IMR-90 (cell line): ENCODE measurements at regions not wholly inside any gene's neighbourhood (a gene's known extent, or its start where the extent isn't known, plus 50 kb on each side); places are given as distances from the start of the nearest gene placed in this dataset.

ENCODE experiments used
- ATAC-seq: fragments of 200-7000 bp; cut with Tn5 transposase; 2 replicates; pipeline ENCODE4 v1.9.1; 2020; ENCODE audit warnings: low read depth, mild to moderate bottlenecking, moderate library complexity
- BruUV-seq: library from RNA; stranded (reverse); fragments of 400-500 nt; replicated peaks from 2 replicates; lab custom pipeline; 2021; lab: Mats Ljungman, UMichigan
- CTCF ChIA-PET: fragments of 300-600 bp; formaldehyde crosslinking; extraction: SDS; loops from one replicate; lab custom pipeline; 2021; ENCODE audit warnings: antibody characterized with exemption; lab: Yijun Ruan, JAX
- POLR2A ChIA-PET: fragments of 300-600 bp; sonication (Branson Sonifier 250); formaldehyde crosslinking; loops from one replicate; lab custom pipeline; 2022; ENCODE audit warnings: antibody characterized with exemption; ENCODE audit not compliant: unreplicated experiment; lab: Charles Lee
- DNase-seq: peaks from one replicate; pipeline ENCODE4 v3.0.0; 2013
- H2AFZ ChIP-seq: replicated peaks from 2 replicates; pipeline ENCODE3; 2013; ENCODE audit warnings: low read length, mild to moderate bottlenecking; ENCODE audit not compliant: poor library complexity
- H2AK5ac ChIP-seq: 2 replicates; pipeline ENCODE4 v1.6.1; 2013; ENCODE audit warnings: low read depth, low read length, inconsistent platforms
- H2AK9ac ChIP-seq: replicated peaks from 2 replicates; pipeline ENCODE3; 2013; ENCODE audit warnings: mild to moderate bottlenecking, low read depth, low read length, moderate library complexity; ENCODE audit not compliant: poor library complexity
- H2BK120ac ChIP-seq: 2 replicates; pipeline ENCODE4 v1.6.1; 2013; ENCODE audit warnings: low read depth, low read length, inconsistent platforms
- H2BK15ac ChIP-seq: 3 replicates; pipeline ENCODE4 v1.6.1; 2013; ENCODE audit warnings: low read depth, low read length, inconsistent platforms
- H2BK20ac ChIP-seq: 2 replicates; pipeline ENCODE4 v1.6.1; 2013; ENCODE audit warnings: low read depth, mild to moderate bottlenecking, inconsistent platforms, low read length, moderate library complexity
- H2BK5ac ChIP-seq: 2 replicates; pipeline ENCODE4 v1.6.1; 2013; ENCODE audit warnings: mild to moderate bottlenecking, low read depth, low read length, inconsistent platforms; ENCODE audit not compliant: poor library complexity, severe bottlenecking
- H3K14ac ChIP-seq: replicated peaks from 2 replicates; pipeline ENCODE4 v1.6.1; 2013; ENCODE audit warnings: low read depth, low read length, inconsistent platforms
- H3K18ac ChIP-seq: 2 replicates; pipeline ENCODE4 v1.6.1; 2013; ENCODE audit warnings: low read depth, low read length, control low read depth
- H3K23ac ChIP-seq: 2 replicates; pipeline ENCODE4 v1.6.1; 2013; ENCODE audit warnings: low read depth, low read length, inconsistent platforms
- H3K27ac ChIP-seq: 2 replicates; pipeline ENCODE4 v1.5.1; 2013; ENCODE audit warnings: mild to moderate bottlenecking, control low read depth, low read length; ENCODE audit not compliant: insufficient read depth
- H3K27me3 ChIP-seq: 2 replicates; pipeline ENCODE4 v1.6.1; 2013; ENCODE audit warnings: low read length; ENCODE audit not compliant: control insufficient read depth, insufficient read depth
- H3K36me3 ChIP-seq: 2 replicates; pipeline ENCODE4 v1.6.1; 2013; ENCODE audit warnings: low read length, mixed read lengths; ENCODE audit not compliant: control insufficient read depth, insufficient read depth
- H3K4ac ChIP-seq: 2 replicates; pipeline ENCODE4 v1.6.1; 2013; ENCODE audit warnings: low read depth, low read length, inconsistent platforms
- H3K4me1 ChIP-seq: 2 replicates; pipeline ENCODE4 v1.6.1; 2013; ENCODE audit warnings: low read length, mixed read lengths; ENCODE audit not compliant: control insufficient read depth, insufficient read depth
- H3K4me2 ChIP-seq: 2 replicates; pipeline ENCODE4 v1.6.1; 2013; ENCODE audit warnings: low read depth, mild to moderate bottlenecking, control low read depth, low read length, moderate library complexity
- H3K4me3 ChIP-seq: 2 replicates; pipeline ENCODE4 v1.5.1; 2013; ENCODE audit warnings: low read depth, mild to moderate bottlenecking, control low read depth, low read length, moderate library complexity; ENCODE audit not compliant: insufficient read depth
- H3K56ac ChIP-seq: 2 replicates; pipeline ENCODE4 v1.6.1; 2013; ENCODE audit warnings: low read length, inconsistent platforms; ENCODE audit not compliant: insufficient read depth; ENCODE audit errors: extremely low read depth
- H3K79me1 ChIP-seq, 2 experiments: 2 replicates each; pipeline ENCODE4 v1.6.1; 2013; ENCODE audit warnings: low read length in 2 of 2, inconsistent platforms in 1 of 2, low read depth in 1 of 2
- H3K9ac ChIP-seq: 2 replicates; pipeline ENCODE4 v1.6.1; 2013; ENCODE audit warnings: low read depth, low read length, control low read depth
- H3K9me1 ChIP-seq: 2 replicates; pipeline ENCODE4 v1.6.1; 2013; ENCODE audit warnings: low read length, inconsistent platforms; ENCODE audit not compliant: insufficient read depth
- H3K9me3 ChIP-seq: 2 replicates; pipeline ENCODE4 v1.6.1; 2013; ENCODE audit warnings: low read length; ENCODE audit not compliant: control insufficient read depth, insufficient read depth
- H4K20me1 ChIP-seq: 2 replicates; pipeline ENCODE4 v1.6.1; 2013; ENCODE audit warnings: low read length, inconsistent platforms; ENCODE audit not compliant: insufficient read depth
- H4K5ac ChIP-seq: 2 replicates; pipeline ENCODE4 v1.6.1; 2013; ENCODE audit warnings: mild to moderate bottlenecking, low read depth, low read length, control low read depth
- H4K8ac ChIP-seq, 2 experiments: 2 replicates each; pipeline ENCODE4 v1.6.1; 2013; ENCODE audit warnings: low read depth in 2 of 2, low read length in 2 of 2, control low read depth in 1 of 2, inconsistent platforms in 1 of 2
- H4K91ac ChIP-seq: 2 replicates; pipeline ENCODE4 v1.6.1; 2013; ENCODE audit warnings: low read depth, low read length, inconsistent platforms; ENCODE audit not compliant: insufficient read depth
- CEBPB ChIP-seq: IDR thresholded peaks from 2 replicates; pipeline ENCODE4 v1.6.1; 2012; ENCODE audit warnings: low read depth, low read length, improper control_type of control experiment
- CHD1 ChIP-seq: IDR thresholded peaks from 2 replicates; pipeline ENCODE4 v1.6.1; 2012; ENCODE audit warnings: low read depth, low read length, improper control_type of control experiment
- FOS ChIP-seq: fragments of 150-350 bp; IDR thresholded peaks from 2 replicates; pipeline ENCODE4 v1.6.1; 2016; ENCODE audit warnings: low read depth, low read length
- MAFK ChIP-seq: IDR thresholded peaks from 2 replicates; pipeline ENCODE4 v1.6.1; 2012; ENCODE audit warnings: low read depth, low read length, improper control_type of control experiment
- NFE2L2 ChIP-seq: fragments of 150-350 bp; IDR thresholded peaks from 2 replicates; pipeline ENCODE4 v1.6.1; 2016; ENCODE audit warnings: low read depth, mild to moderate bottlenecking, low read length
- POLR2A ChIP-seq: IDR thresholded peaks from 2 replicates; pipeline ENCODE4 v1.6.1; 2012; ENCODE audit warnings: mild to moderate bottlenecking, low read depth, low read length
- RAD21 ChIP-seq: IDR thresholded peaks from 2 replicates; pipeline ENCODE4 v1.6.1; 2012; ENCODE audit warnings: low read length, improper control_type of control experiment
- RCOR1 ChIP-seq: IDR thresholded peaks from 2 replicates; pipeline ENCODE4 v1.6.1; 2012; ENCODE audit warnings: mild to moderate bottlenecking, low read length, improper control_type of control experiment; ENCODE audit not compliant: insufficient replicate concordance
- RFX5 ChIP-seq: IDR thresholded peaks from 2 replicates; pipeline ENCODE4 v1.8.0; 2012; ENCODE audit warnings: low read depth, mild to moderate bottlenecking, low read length, moderate library complexity
- SMC3 ChIP-seq: fragments of 150-350 bp; IDR thresholded peaks from 2 replicates; pipeline ENCODE4 v1.6.1; 2016; ENCODE audit warnings: low read depth, mild to moderate bottlenecking, antibody characterized with exemption, low read length, moderate library complexity
- WGBS, 2 experiments: methylation state at CpG; one replicate each; pipeline versions ENCODE4 v1.1.5 to v1.1.7; 2013; ENCODE audit warnings: missing lambda C conversion rate in 2 of 2; ENCODE audit not compliant: insufficient read length in 1 of 2; ENCODE audit errors: extremely low coverage in 2 of 2; 5-methylcytosine and 5-hydroxymethylcytosine counted together
- dilution Hi-C: fragments of 300-500 bp; cut with HindIII; formaldehyde crosslinking; loops from one replicate; pipeline ENCODE4 v1.14.3; 2018; ENCODE audit warnings: low sequenced_read_pairs; ENCODE audit not compliant: unreplicated experiment
- in situ Hi-C: fragments of 300-500 bp; cut with MboI; formaldehyde crosslinking; loops from 3 replicates; pipeline ENCODE4 v1.14.3; 2019; ENCODE audit warnings: low sequenced_read_pairs, inconsistent platforms, mixed read lengths
- intact Hi-C: fragments of 100-400 bp; cut with micrococcal nuclease; formaldehyde crosslinking; loops from 2 replicates; pipeline ENCODE4 v1.10.0; 2022
- TF ChIP-seq, protein P1 (sequence below): fragments of 150-350 bp; IDR thresholded peaks from 2 replicates; pipeline ENCODE4 v1.6.1; 2017; ENCODE audit warnings: mild to moderate bottlenecking, antibody characterized with exemption, low read length, low read depth
- TF ChIP-seq, protein P2 (sequence below): conservative IDR thresholded peaks from 2 replicates; pipeline ENCODE4 v1.5.1; 2012; ENCODE audit warnings: mild to moderate bottlenecking, low read depth, low read length, improper control_type of control experiment
- TF ChIP-seq, protein P3 (sequence below): fragments of 150-350 bp; IDR thresholded peaks from 2 replicates; pipeline ENCODE4 v1.6.1; 2016; ENCODE audit warnings: low read depth, mild to moderate bottlenecking, low read length, moderate library complexity, borderline replicate concordance

DNA sequence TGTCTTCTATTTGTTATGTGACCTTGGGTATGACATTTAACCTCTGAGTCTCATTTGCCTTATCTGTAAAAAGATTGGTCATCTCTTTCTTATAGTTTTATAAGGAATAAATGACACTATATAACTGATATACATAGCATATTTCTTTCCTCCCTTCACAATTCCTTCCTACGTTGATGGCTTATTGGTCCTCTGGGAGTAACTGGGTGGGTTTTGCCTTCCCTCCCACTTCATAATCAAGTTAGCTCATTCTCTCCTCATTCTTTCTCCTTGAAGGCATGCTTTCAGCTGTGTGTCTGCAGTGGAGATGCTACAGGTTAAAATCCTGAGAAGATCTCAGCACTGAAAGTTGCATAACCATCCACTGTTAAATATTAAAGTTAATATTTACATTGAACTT, 382.4 kb downstream of the TMEM38B start:
- Histone ChIP-seq H3K27me3 (no peaks in the 10 kb centered on the region), H2BK120ac (no peak overlapping the region), H3K14ac (no peak overlapping the region), H3K9me1 (no peaks in the 10 kb centered on the region), H4K8ac (no peak overlapping the region), H4K20me1 (no peaks in the 10 kb centered on the region), H3K4me1 (no peaks in the 10 kb centered on the region), H4K91ac (no peak overlapping the region), H3K4me2 (no peak overlapping the region), H3K4me3 (no peak overlapping the region), H4K5ac (no peak overlapping the region), H2BK20ac (no peak overlapping the region), H3K27ac (no peak overlapping the region), H2BK15ac (no peak overlapping the region), H2AK5ac (no peak overlapping the region), H3K18ac (no peak overlapping the region), H3K9me3 (peaks cover 6% of the 10 kb centered on the region), H3K9ac (no peak overlapping the region), H2AK9ac (no peak overlapping the region), H3K79me1 (no peaks in the 10 kb centered on the region), H2AFZ (no peak overlapping the region), H3K56ac (no peak overlapping the region), H3K36me3 (no peaks in the 10 kb centered on the region), H3K23ac (no peak overlapping the region), H3K4ac (no peak overlapping the region), H2BK5ac (no peak overlapping the region)
- in situ Hi-C loops (no loop called here), intact Hi-C loops (no loop called here), dilution Hi-C loops (no loop called here)
- DNase-seq, result no peak
- ATAC-seq, result no peak
- whole genome bisulfite sequencing, 2 experiments, result no CpG with 5 or more reads among the region's 1 CpG
- POLR2A ChIA-PET, result no interaction called here
- TF ChIP-seq RAD21, result no peak
- no peak for TF ChIP-seq NFE2L2
- no peak for TF ChIP-seq FOS
- TF ChIP-seq, protein P1, sequence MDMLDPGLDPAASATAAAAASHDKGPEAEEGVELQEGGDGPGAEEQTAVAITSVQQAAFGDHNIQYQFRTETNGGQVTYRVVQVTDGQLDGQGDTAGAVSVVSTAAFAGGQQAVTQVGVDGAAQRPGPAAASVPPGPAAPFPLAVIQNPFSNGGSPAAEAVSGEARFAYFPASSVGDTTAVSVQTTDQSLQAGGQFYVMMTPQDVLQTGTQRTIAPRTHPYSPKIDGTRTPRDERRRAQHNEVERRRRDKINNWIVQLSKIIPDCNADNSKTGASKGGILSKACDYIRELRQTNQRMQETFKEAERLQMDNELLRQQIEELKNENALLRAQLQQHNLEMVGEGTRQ, result no peak
- TF ChIP-seq CHD1, result no peak
- TF ChIP-seq, protein P2, sequence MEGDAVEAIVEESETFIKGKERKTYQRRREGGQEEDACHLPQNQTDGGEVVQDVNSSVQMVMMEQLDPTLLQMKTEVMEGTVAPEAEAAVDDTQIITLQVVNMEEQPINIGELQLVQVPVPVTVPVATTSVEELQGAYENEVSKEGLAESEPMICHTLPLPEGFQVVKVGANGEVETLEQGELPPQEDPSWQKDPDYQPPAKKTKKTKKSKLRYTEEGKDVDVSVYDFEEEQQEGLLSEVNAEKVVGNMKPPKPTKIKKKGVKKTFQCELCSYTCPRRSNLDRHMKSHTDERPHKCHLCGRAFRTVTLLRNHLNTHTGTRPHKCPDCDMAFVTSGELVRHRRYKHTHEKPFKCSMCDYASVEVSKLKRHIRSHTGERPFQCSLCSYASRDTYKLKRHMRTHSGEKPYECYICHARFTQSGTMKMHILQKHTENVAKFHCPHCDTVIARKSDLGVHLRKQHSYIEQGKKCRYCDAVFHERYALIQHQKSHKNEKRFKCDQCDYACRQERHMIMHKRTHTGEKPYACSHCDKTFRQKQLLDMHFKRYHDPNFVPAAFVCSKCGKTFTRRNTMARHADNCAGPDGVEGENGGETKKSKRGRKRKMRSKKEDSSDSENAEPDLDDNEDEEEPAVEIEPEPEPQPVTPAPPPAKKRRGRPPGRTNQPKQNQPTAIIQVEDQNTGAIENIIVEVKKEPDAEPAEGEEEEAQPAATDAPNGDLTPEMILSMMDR, result no peak
- no peak for TF ChIP-seq MAFK
- no peak for TF ChIP-seq SMC3
- TF ChIP-seq RCOR1, result no peak
- TF ChIP-seq, protein P3, sequence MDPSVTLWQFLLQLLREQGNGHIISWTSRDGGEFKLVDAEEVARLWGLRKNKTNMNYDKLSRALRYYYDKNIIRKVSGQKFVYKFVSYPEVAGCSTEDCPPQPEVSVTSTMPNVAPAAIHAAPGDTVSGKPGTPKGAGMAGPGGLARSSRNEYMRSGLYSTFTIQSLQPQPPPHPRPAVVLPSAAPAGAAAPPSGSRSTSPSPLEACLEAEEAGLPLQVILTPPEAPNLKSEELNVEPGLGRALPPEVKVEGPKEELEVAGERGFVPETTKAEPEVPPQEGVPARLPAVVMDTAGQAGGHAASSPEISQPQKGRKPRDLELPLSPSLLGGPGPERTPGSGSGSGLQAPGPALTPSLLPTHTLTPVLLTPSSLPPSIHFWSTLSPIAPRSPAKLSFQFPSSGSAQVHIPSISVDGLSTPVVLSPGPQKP, result no peak
- no peak for TF ChIP-seq CEBPB
- no peak for TF ChIP-seq POLR2A
- no peak for TF ChIP-seq RFX5
- CTCF ChIA-PET, result no interaction called here
- BruUV-seq, result no TSS peak
